ENCODE measurements at regions not wholly inside any gene's neighbourhood (a gene's known extent, or its start where the extent isn't known, plus 50 kb on each side); places are given as distances from the start of the nearest gene placed in this dataset.

- ATAC-seq (ENCODE audit: insufficient read depth, low read depth): no peak
- Histone ChIP-seq H3K36me3 (ENCODE audit: insufficient read depth, low read length) (no peaks in the 10 kb centered on the region), H4K20me1 (ENCODE audit: insufficient read depth, low read length) (no peaks in the 10 kb centered on the region)
Observed at GRCh38 chr4:154126276-154126675, 337.4 kb upstream of the SFRP2 start.

GRCh38 chr4:154125340-154125739 lies 336.5 kb upstream of the SFRP2 start:
- Histone ChIP-seq H3K4me1 (ENCODE audit: insufficient read depth, low read length) (no peaks in the 10 kb centered on the region), H3K36me3 (ENCODE audit: insufficient read depth, low read length) (no peaks in the 10 kb centered on the region), H3K27ac (ENCODE audit: low read length) (no peak overlapping the region), H2AFZ (ENCODE audit: low read depth, low read length) (no peak overlapping the region), H4K20me1 (ENCODE audit: insufficient read depth, low read length) (no peaks in the 10 kb centered on the region), H3K79me2 (ENCODE audit: insufficient read depth, low read length) (no peaks in the 10 kb centered on the region), H3K27me3 (ENCODE audit: insufficient read depth, low read length, poor library complexity) (no peaks in the 10 kb centered on the region), H3K9me3 (ENCODE audit: insufficient read depth, low read length, severe bottlenecking) (peaks cover 4% of the 10 kb centered on the region), H3K4me2 (ENCODE audit: insufficient read depth, low read length) (no peak overlapping the region), H3K4me3 (ENCODE audit: low read depth in 1 of 2, low read length in 2 of 2) (no peak overlapping the region), H3K9ac (ENCODE audit: low read depth, low read length) (no peak overlapping the region)
- ATAC-seq (ENCODE audit: insufficient read depth, low read depth) (no peak), DNase-seq (no peak)
- TF ChIP-seq EZH2 (IDR thresholded peaks at IDR 0.05; ENCODE audit: borderline replicate concordance, low read depth, low read length, severe bottlenecking) (no peak), CTCF (IDR thresholded peaks at IDR 0.05; ENCODE audit: borderline replicate concordance, extremely low read depth, low read length, poor library complexity, severe bottlenecking) (no peak)

More at GRCh38 chr4:154126276-154126675, 337.4 kb upstream of the SFRP2 start:
- no peaks in the 10 kb centered on the region for H3K27me3 ChIP-seq (ENCODE audit: insufficient read depth, low read length, poor library complexity)
- H2AFZ ChIP-seq (ENCODE audit: low read depth, low read length): no peak overlapping the region
- no peak overlapping the region for H3K9ac ChIP-seq (ENCODE audit: low read depth, low read length)
- H3K79me2 ChIP-seq (ENCODE audit: insufficient read depth, low read length): no peaks in the 10 kb centered on the region
- no peak overlapping the region for H3K27ac ChIP-seq (ENCODE audit: low read length)
- H3K4me2 ChIP-seq (ENCODE audit: insufficient read depth, low read length): no peak overlapping the region
- H3K4me1 ChIP-seq (ENCODE audit: insufficient read depth, low read length): no peaks in the 10 kb centered on the region
- no peak for DNase-seq
- TF ChIP-seq EZH2 (IDR thresholded peaks at IDR 0.05; ENCODE audit: borderline replicate concordance, low read depth, low read length, severe bottlenecking) (no peak), CTCF (IDR thresholded peaks at IDR 0.05; ENCODE audit: borderline replicate concordance, extremely low read depth, low read length, poor library complexity, severe bottlenecking) (no peak)
- no peak overlapping the region for H3K4me3 ChIP-seq (ENCODE audit: low read depth in 1 of 2, low read length in 2 of 2)
- peaks cover 4% of the 10 kb centered on the region for H3K9me3 ChIP-seq (ENCODE audit: insufficient read depth, low read length, severe bottlenecking)

GRCh38 chr4:154124539-154125255 lies 335.8 kb upstream of the SFRP2 start:
- H3K79me2 ChIP-seq (ENCODE audit: insufficient read depth, low read length): no peaks in the 10 kb centered on the region
- TF ChIP-seq EZH2 (IDR thresholded peaks at IDR 0.05; ENCODE audit: borderline replicate concordance, low read depth, low read length, severe bottlenecking): no peak
- no peak for TF ChIP-seq CTCF (IDR thresholded peaks at IDR 0.05; ENCODE audit: borderline replicate concordance, extremely low read depth, low read length, poor library complexity, severe bottlenecking)
- no peak overlapping the region for H2AFZ ChIP-seq (ENCODE audit: low read depth, low read length)
- H3K9ac ChIP-seq (ENCODE audit: low read depth, low read length): no peak overlapping the region
- ATAC-seq (ENCODE audit: insufficient read depth, low read depth) (no peak), DNase-seq (no peak)
- H3K36me3 ChIP-seq (ENCODE audit: insufficient read depth, low read length): no peaks in the 10 kb centered on the region
- no peak overlapping the region for H3K4me2 ChIP-seq (ENCODE audit: insufficient read depth, low read length)
- H3K27ac ChIP-seq (ENCODE audit: low read length): no peak overlapping the region
- no peaks in the 10 kb centered on the region for H4K20me1 ChIP-seq (ENCODE audit: insufficient read depth, low read length)
- H3K27me3 ChIP-seq (ENCODE audit: insufficient read depth, low read length, poor library complexity): no peaks in the 10 kb centered on the region
- H3K9me3 ChIP-seq (ENCODE audit: insufficient read depth, low read length, severe bottlenecking): peaks cover 4% of the 10 kb centered on the region
- no peak overlapping the region for H3K4me3 ChIP-seq (ENCODE audit: low read depth in 1 of 2, low read length in 2 of 2)
- no peaks in the 10 kb centered on the region for H3K4me1 ChIP-seq (ENCODE audit: insufficient read depth, low read length)

All from DND-41 (cell line).